H1 (cell line): ENCODE measurements at regions not wholly inside any gene's neighbourhood (a gene's known extent, or its start where the extent isn't known, plus 50 kb on each side); places are given as distances from the start of the nearest gene placed in this dataset.

Source experiments
- HDAC2 ChIP-seq, 2 experiments: fragments of 300-600 bp in 1 of 2; sonication (generic) in 1 of 2; IDR thresholded peaks; 2 replicates each; pipeline ENCODE4 v1.6.1; 2011 to 2012; ENCODE audit warnings: low read depth in 2 of 2, low read length in 2 of 2, mild to moderate bottlenecking in 2 of 2, moderate library complexity in 2 of 2, borderline replicate concordance in 1 of 2, inconsistent platforms in 1 of 2

DNA sequence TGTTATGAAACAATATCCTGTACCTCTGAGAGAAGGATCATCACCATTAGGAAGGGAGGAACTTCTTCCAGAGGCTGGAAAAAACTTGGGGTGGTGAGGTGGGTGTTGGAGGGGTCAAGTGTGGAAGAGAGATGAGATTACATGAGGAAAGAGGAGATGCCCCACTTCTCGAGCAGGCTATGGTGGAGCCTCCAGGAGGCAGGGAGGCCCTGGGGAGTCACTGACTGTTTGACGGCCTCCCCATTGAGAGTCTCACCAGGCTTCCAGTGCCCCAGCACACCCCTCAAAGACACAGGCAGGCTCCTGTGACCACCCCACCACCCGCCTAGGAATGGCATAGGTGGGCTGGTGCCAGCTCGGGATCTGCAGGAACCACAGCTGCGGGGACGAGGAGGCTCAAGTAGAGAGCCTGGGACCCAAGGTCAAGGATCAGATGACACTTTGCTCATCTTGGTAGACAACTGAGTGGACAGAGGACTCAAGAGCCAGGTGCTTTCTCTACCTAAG, 185.3 kb upstream of the GDF10 start (continued):
- no peak for TF ChIP-seq HDAC2 (IDR thresholded peaks at IDR 0.05; ENCODE audit: borderline replicate concordance in 1 of 2, low read depth in 2 of 2, low read length in 2 of 2)
